Adrenal gland (tissue), 9 donors: ENCODE measurements at regions not wholly inside any gene's neighbourhood (a gene's known extent, or its start where the extent isn't known, plus 50 kb on each side); places are given as distances from the start of the nearest gene placed in this dataset.

Experiments
- DNase-seq, 7 donors: peaks; one replicate each; pipeline ENCODE4 v3.0.0-alpha.2; 2019 to 2020
- H3K27ac ChIP-seq, 5 donors: fragments of 200-600 bp; sonication (generic) in 4 of 5; 1 replicate in 3 of 5; 2 replicates in 2 of 5; pipeline versions ENCODE4 v1.5.1 to v1.8.0; 2016 to 2020; ENCODE audit warnings: mild to moderate bottlenecking in 1 of 5
- H3K27me3 ChIP-seq: fragments of 200-600 bp; 2 replicates; pipeline ENCODE4 v1.8.0; 2021
- H3K36me3 ChIP-seq, 2 donors: fragments of 200-600 bp; replicated peaks in 1 of 2; 1 replicate in 1 of 2; 2 replicates in 1 of 2; pipeline versions ENCODE4 v1.5.1 to v1.8.0; 2018 to 2022
- H3K4me1 ChIP-seq, 2 donors: fragments of 200-600 bp; replicated peaks in 1 of 2; 1 replicate in 1 of 2; 2 replicates in 1 of 2; pipeline versions ENCODE4 v1.5.1 to v1.8.0; 2018 to 2021
- H3K4me3 ChIP-seq, 4 donors: fragments of 200-600 bp; sonication (generic) in 3 of 4; one replicate each; pipeline ENCODE4 v1.5.1; 2016 to 2018
- H3K9me3 ChIP-seq, 3 donors: fragments of 200-600 bp; sonication (generic) in 1 of 3; replicated peaks in 1 of 3; 1 replicate in 2 of 3; 2 replicates in 1 of 3; pipeline versions ENCODE4 v1.5.1 to v1.8.0; 2016 to 2021
- CTCF ChIP-seq, 6 experiments: fragments of 450-650 bp in 4 of 6; fragments of 200-600 bp in 2 of 6; sonication (generic) in 1 of 6; IDR thresholded peaks; 1 replicate in 5 of 6; 2 replicates in 1 of 6; pipeline versions ENCODE4 v1.5.1 to v1.8.0; 2016 to 2021; ENCODE audit warnings: antibody characterized with exemption in 6 of 6, mild to moderate bottlenecking in 2 of 6, moderate library complexity in 1 of 6
- POLR2A ChIP-seq, 2 donors: fragments of 450-650 bp; IDR thresholded peaks; one replicate each; pipeline ENCODE4 v1.6.1; 2017; ENCODE audit warnings: antibody characterized with exemption in 2 of 2, mild to moderate bottlenecking in 2 of 2, moderate library complexity in 1 of 2
- WGBS, 4 donors: extraction: QIAGEN DNeasy Blood & Tissue Kit in 2 of 4; methylation state at CpG; one replicate each; pipeline versions ENCODE4 v1.1.5 to v1.1.7; 2013 to 2017; 5-methylcytosine and 5-hydroxymethylcytosine counted together
- intact Hi-C, 2 donors: fragments of 100-400 bp; cut with DNase I; formaldehyde crosslinking; loops; one replicate each; pipeline versions ENCODE4 v1.14.1 to v1.15.0; 2022 to 2023
- donor health status: healthy with polysubstance abuse.
- donor health status: Bipolar disorder and iron deficiency.
- donor health status: DM: yes; HTN: yes; CAD: no.
- donor health status: DM: no; HTN: no; CAD: no.
- donor health status: DM: no; HTN: no; CAD: no.

- Histone ChIP-seq H3K9me3 (no peaks in the 10 kb centered on the region), H3K27me3 (no peaks in the 10 kb centered on the region), H3K4me3 (no peak overlapping the region), H3K4me1 (no peaks in the 10 kb centered on the region), H3K27ac (no peak overlapping the region), H3K36me3 (no peaks in the 10 kb centered on the region)
- no peak for DNase-seq
- intact Hi-C loops = no loop called here
- TF ChIP-seq POLR2A (IDR thresholded peaks at IDR 0.05) (no peak), CTCF (IDR thresholded peaks at IDR 0.05) (no peak)
Observed at GRCh38 chr4:181594188-181594587, 649.0 kb upstream of the TENM3 start.

GRCh38 chr4:181595716-181596115, 647.5 kb upstream of the TENM3 start:
- no peaks in the 10 kb centered on the region for H3K4me1 ChIP-seq
- H3K4me3 ChIP-seq = no peak overlapping the region
- no peak for DNase-seq
- no peaks in the 10 kb centered on the region for H3K9me3 ChIP-seq
- 66 to 71% (median 69%) methylated on average over 5 of the region's 5 CpGs for WGBS, 4 donors
- no peaks in the 10 kb centered on the region for H3K36me3 ChIP-seq
- intact Hi-C loops = no loop called here
- no peak for TF ChIP-seq CTCF (IDR thresholded peaks at IDR 0.05)
- TF ChIP-seq POLR2A (IDR thresholded peaks at IDR 0.05) = no peak
- H3K27ac ChIP-seq = no peak overlapping the region
- no peaks in the 10 kb centered on the region for H3K27me3 ChIP-seq

- Histone ChIP-seq H3K36me3 (no peaks in the 10 kb centered on the region), H3K4me1 (no peaks in the 10 kb centered on the region), H3K27me3 (no peaks in the 10 kb centered on the region), H3K4me3 (no peak overlapping the region), H3K9me3 (no peaks in the 10 kb centered on the region), H3K27ac (no peak overlapping the region)
- TF ChIP-seq POLR2A (IDR thresholded peaks at IDR 0.05) (no peak), CTCF (IDR thresholded peaks at IDR 0.05) (no peak)
- 71 to 83% (median 80%) methylated on average over 4 of the region's 4 CpGs for WGBS, 4 donors
- intact Hi-C loops = no loop called here
- DNase-seq = no peak
Observed at GRCh38 chr4:181597766-181598165, 645.4 kb upstream of the TENM3 start.

- WGBS, 4 donors = 63 to 84% (median 75%) methylated on average over 6 of the region's 6 CpGs
- H3K27me3 ChIP-seq = no peaks in the 10 kb centered on the region
- intact Hi-C loops = no loop called here
- no peak for DNase-seq
- H3K4me1 ChIP-seq = no peaks in the 10 kb centered on the region
- no peak overlapping the region for H3K27ac ChIP-seq
- H3K36me3 ChIP-seq = no peaks in the 10 kb centered on the region
- TF ChIP-seq POLR2A (IDR thresholded peaks at IDR 0.05) (no peak), CTCF (IDR thresholded peaks at IDR 0.05) (no peak)
- no peaks in the 10 kb centered on the region for H3K9me3 ChIP-seq
- H3K4me3 ChIP-seq = no peak overlapping the region
Observed at GRCh38 chr4:181599134-181599533, 644.1 kb upstream of the TENM3 start.
